Activated CD8-positive, alpha-beta memory T cell treated with anti-CD3 and anti-CD28 coated beads for 1 hour (primary cell): ENCODE measurements at regions not wholly inside any gene's neighbourhood (a gene's known extent, or its start where the extent isn't known, plus 50 kb on each side); places are given as distances from the start of the nearest gene placed in this dataset.
"Not testable (repeated sequence)": the region's sequence is repeated elsewhere in the genome, so short reads cannot be mapped to it uniquely, and the experiment has no call there.

Experiments used
- DNase-seq, 2 donors: peaks; one replicate each; pipeline ENCODE4 v3.0.0-alpha.2; 2020; ENCODE audit warnings: low read depth in 1 of 2; ENCODE audit errors: extremely low read depth in 1 of 2

DNA sequence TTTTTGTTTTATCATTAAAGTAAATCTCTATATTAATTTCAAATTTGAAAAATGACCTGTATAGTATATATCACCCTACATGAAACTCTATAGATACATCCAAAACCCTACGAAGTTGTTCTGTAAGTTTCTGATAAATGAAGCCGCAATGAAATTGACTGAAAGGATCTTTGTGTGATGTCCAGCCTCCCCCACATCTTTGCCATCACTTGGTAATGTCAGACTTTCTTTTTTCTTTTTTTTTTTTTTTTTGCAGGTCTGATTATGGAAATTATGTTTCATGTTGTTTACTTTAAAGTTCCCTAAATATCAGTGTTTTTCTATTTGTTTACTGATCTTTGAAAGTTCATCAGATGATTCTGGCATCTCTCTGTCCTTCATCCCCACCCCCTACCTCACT lies 155.6 kb upstream of the CDH4 start:
- no peak for DNase-seq

DNA sequence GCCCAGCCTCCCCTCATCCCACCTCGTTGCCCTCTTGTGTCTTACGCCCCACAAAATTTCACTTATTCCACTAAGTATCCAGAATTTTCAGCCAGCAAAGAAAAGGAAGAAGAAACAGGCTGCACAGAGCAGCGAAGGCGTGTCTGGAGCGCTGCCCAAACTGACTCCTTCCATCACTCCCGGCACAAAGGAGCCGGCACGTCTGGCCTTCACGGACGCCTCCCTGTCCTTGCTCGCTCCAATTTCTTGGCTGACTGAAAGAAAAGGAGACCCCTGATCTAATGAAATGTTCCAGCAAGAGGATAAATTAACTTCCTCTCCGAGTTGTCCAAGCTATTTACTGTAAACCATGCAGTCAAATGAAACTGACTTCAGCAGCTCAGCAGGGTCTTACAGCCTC lies 152.3 kb upstream of the CDH4 start:
- DNase-seq = no peak

GRCh38 chr20:61100489-61100888 lies 151.6 kb upstream of the CDH4 start:
- no peak for DNase-seq

DNA sequence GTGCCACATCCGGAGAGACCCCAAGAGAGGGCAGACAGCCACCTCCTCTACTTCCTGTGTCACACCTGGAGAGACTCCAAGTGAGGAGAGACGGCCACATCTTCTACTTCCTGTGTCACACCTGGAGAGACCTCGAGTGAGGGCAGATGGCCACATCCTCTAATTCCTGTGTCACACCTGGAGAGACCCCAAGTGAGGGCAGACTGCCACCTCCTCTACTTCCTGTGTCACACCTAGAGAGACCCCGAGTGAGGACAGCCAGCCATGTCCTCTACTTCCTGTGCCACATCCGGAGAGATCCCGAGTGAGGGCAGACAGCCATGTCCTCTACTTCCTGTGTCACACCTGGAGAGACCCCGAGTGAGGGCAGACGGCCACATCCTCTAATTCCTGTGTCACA lies 150.7 kb upstream of the CDH4 start:
- not testable (repeated sequence) for DNase-seq

DNA sequence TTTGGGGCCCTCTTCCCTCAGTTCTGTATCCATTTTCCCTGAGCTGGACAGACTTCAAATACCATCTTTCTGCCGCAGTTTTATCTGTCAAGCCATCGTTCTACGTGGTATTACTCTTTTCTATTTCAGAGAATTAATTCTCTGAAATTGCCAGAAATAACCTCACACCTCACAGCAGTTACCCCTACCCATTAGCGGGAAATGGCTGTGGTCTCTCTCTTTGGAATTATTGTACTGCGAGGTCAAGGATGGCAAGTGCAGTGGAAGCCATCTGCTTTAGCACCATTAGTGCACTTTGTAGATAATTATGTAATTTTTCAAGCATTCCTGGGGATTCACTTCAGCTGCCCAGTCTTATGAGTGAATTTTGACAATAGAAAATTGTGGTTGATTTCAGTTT lies 147.8 kb upstream of the CDH4 start:
- DNase-seq = no peak

DNA sequence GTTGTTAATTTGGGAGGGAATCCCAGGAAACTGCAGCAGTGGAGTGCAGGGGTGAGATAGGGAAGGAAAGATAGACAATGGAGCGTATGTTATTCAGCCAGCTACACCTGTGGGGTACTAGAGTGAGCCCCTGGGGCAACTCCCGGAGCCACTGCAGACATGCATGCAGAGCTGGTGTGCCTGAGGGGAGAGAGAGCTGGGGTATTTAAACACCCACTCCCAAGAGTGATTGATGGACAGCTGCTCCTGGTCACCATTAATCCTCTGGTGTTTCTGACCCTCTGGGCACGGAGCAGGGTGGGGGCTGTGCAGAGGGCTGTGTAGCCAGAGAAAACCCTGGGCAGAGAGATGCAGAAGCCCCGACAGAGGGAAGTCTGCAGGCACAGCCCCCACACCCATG lies 146.7 kb upstream of the CDH4 start:
- DNase-seq = no peak

DNA sequence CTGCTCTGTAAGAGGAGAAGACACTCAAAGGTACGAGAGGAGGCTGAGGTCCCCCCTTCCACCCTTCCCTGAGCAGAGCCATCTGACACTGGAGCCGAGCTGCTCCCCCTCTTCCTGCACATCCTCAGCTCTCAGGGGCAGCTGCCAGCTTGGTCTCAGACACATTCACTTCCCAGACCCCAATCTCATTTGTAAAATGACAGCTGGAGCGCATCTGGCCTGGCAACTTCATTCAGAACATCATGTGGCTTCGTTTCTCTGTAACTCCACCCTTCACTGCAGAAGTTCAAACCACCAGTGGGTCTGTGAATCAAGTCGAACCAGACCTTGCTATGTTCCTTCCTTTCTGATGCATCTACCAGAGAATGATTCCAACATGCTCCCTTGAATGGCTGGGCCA lies 145.6 kb upstream of the CDH4 start:
- DNase-seq = no peak

DNA sequence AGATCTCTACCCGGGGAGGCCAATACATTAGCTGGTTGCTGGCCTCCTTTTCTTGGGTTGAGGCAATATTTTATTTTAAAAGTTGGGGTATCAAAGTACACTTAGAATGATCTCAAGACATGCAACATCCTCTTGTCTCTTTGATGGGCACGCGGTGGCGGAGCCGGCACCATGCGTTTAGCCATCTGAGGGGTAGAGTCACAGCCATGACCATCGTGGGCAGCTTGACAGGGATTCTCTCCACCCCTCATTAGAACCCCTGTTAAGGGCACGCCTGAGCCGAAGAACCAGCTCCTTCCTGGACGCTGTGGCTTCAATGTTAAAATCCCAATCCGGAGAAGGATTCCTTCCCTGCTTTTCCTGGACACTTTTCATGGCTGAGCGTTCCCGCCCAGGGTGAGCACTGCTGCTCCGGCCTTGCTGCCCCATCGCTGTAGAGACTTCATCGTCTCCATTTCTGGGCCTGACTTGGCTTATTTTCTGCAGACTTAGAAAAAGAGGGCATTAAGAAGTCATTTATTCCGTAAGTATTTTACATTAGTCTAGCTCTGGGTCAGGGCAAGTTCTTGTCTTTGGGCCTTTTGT lies 142.7 kb upstream of the CDH4 start:
- no peak for DNase-seq

GRCh38 chr20:61112515-61112914 lies 139.5 kb upstream of the CDH4 start:
- DNase-seq = no peak

DNA sequence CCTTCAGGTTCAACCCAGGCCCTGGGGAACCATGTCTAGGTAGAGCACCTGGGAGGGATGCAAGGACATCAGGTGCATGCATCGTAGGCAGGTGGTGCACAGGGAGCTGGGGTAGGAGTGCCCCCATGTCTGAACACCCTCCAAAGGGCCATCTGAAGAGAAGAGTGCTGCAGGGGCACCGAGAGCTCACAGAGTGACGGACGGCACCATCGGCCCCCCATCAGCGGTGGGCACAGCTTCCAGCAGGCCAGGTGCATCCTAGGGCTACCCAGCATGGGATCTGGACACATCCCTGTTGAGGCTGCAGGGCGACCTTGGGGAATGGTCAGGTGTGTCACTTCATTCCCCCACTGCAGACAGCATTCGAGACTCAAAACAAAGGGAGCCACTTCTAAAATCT lies 138.3 kb upstream of the CDH4 start:
- DNase-seq = no peak

DNA sequence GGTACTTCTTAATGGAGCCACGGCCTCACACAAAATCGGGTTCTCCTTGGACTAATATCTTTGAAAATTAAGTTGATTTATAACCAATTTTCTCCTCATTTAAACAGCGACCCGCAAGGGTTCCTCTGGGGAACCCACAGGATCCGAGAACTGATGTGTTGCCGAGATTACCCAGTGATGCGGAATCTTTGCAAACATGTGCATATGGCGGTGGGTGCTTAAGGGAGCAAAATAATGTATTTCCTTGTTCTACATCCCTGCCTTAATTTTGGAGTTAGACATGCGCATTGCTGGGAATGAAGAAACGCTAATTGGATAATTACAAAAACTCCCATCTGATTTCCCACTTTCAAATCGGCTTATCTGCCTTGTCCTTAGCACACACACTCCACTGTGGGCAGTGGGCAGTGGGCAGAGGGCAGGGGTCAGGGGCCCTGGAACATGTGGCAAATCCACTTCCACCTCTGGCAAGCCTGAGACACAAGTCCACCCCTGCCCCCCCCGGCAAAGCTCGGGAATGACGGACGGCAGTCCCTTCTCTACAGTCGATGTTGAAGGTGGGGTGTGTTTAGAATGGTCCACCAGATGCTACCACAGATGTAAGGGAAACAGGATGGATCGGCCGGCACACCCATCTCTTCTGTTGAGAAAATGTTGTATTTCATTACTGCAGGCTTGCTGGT lies 137.4 kb upstream of the CDH4 start:
- no peak for DNase-seq

DNA sequence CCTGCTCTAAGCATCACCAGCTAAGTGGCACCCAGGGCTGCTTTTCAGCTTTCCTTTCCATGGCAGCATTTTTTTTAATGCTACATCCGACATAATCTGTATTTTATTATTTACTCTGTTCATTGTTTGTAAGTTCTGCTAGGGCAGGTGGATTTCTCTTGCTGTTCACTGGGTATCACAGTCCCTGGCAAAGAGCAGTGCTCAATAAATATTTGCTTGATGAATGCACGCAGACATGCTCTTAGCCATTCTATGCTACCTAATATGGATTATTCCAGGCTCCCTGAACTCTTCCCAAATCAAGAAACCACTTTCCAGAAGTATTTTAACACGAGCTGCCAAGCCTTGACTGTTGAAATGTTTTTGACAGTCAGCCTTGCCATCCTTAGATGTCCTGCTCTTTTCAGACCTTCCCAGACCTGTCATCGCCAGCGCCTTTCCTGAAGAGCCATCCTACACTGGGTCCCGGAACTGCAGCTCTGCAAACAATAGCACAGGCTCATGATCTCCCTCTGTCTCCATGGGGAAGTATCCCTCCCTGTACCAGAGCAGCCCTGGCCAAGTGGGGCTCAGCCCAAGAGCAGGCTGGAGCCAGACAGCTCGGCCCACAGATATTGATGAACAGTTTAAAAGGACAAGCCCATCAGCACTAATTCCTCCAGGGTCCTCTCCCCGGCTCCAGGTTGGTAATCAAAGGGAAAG lies 136.5 kb upstream of the CDH4 start:
- no peak for DNase-seq

DNA sequence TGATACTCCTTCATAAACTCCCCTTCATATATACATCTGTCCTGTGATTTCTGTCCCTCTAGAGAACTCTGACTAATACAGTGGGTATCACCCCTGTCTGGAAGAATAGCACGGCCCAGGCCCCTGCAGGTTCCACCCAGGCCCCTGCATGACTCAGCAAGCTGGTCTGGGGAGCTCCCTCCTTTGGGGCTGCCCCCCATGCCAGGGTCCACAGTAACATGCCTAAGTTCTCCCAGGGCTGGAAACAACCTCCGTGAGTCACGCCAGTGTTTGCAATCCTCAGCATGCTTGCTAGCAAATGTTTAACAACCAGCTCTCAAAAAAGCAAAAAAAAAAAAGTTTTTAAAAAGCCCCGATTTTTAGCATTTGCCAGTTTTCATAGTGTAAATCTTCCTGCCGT lies 134.3 kb upstream of the CDH4 start:
- no peak for DNase-seq

DNA sequence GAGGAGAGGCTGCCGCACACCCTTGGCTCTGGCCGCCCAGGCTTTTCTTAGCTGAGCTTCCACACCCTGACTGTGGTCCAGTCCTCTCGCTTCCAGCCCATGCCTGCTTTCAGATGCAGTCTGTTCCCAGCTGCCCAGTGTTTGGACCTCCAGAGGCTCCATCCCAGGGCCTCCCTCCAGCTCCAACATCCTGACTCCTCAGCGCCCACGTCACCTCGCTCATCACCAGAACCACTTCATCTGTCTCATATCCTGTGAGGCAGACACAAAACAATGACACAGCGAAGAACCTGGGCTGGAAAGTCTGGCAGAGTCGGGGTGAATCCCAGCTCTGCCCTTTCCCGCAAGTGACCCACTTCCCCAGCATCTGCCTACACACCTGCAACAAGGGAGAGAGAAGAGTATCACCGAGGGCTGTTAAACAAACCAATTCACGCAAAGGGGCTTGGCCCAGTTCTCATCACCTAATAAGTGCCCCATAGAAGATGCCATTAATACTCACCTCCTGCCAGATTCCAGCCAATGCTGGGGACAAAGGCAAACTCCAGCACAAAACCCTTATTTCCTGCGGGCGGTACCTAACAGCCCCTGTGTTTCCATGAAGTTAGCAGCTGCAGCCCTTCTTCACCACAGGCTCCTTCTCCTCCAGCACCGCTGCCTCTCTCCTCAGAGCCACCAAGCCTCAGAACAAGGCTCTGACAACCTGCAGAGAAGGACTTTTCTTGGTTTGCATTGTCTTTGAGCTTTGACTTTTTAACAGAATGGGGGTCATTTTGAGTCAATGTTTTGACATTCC lies 133.4 kb upstream of the CDH4 start:
- no peak for DNase-seq

DNA sequence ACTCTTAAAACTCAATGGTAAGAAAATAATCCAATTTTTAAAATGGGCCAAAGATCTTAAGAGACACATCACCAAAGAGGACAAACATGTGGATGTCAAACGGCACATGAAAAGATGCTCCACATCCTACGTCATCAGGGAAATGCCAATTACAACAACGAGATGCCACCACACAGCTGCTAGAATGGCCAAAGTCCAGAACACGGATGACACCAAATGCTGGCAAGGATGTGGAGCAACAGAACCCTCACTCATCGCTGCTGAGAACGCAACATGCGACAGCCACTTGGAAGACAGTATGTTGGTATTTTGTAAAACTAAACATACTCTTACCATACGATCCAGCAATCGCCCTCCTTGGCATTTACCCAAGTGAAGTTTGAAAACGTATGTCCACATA lies 132.8 kb upstream of the CDH4 start:
- DNase-seq = no peak

DNA sequence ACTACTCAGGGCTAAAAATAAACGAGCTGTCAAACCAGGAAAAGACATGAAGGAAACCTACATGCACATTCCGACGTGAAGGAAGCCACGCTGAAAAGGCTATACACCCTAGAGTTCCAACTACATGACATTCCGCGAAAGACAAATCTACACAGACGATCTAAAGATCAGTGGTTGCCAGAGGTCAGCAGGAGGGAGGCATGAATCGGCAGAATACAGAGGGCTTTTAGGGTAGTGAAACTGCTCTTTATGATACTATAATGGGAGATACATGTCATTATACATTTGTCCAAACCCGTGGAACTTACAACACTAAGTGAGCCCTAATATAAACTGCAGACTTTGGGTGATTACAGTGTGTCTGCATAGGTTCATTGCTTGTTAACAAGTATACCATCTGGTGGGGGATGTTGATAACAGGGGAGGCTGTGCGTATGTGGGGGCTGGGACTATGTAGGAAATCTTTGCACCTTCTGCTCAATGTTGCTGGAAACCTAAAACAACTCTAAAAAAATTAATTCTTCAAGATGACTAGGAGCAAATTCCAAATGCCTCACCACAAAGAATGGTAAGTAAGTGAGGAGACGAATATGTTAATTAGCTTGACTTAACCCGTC lies 132.2 kb upstream of the CDH4 start:
- no peak for DNase-seq

GRCh38 chr20:61120595-61121515 lies 131.2 kb upstream of the CDH4 start:
- DNase-seq = no peak

GRCh38 chr20:61121661-61122060 lies 130.4 kb upstream of the CDH4 start:
- DNase-seq = no peak

GRCh38 chr20:61123286-61123685 lies 128.8 kb upstream of the CDH4 start:
- no peak for DNase-seq

DNA sequence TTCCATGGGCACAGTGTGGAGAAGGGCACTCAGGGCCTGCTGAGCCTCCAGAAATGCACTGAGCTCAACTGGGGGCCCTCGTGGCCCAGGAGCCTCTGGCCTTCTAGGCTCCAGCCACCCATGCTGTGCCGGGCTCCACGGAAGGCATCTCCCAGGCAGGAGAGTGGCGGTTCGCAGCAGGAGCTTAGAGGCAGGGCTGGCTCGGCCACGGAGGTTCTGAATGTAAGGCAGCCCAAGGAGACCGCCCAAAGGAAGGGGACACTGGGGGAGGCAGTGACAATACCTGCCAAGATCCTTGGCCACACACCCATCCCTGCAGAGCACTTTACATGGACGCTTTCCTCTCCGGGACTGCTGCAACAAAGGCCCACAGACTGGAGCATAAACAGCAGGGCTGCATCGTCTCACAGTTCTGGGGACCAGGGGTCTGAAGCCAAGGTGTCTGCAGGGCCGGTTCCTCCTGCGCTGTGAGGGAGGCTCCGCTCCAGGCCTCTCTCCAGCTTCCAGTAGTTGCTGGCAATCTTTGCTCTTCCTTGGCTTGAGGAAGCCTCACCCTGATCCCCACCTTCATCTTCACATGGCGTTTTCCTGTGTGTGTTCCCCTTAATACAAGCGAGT lies 128.2 kb upstream of the CDH4 start:
- DNase-seq = no peak
